ENCODE measurements at regions not wholly inside any gene's neighbourhood (a gene's known extent, or its start where the extent isn't known, plus 50 kb on each side); places are given as distances from the start of the nearest gene placed in this dataset.

DNA sequence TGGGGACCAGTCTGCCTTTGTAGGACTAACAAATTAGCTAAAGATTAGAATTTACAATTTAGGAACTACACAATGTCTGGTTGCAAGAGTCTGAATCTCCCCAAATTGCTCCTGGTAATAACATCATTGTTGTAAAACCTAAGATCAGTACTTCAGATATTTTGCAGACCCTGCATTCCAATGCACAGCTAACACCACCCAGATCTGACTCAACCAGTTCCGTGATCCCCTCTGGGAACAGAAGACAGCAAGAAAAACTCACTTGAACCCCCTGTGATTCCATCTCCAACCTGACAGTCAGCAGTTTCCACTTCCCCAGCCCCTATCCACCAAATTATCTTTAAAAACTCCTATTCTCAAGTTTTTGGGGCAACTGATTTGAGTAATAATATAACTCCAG lies 201.9 kb upstream of the ARPP21 start:
- no peaks in the 10 kb centered on the region for H4K20me1 ChIP-seq (replicated peaks; ENCODE audit: insufficient read depth)
- peaks cover 10% of the 10 kb centered on the region; the same call in 1 of the 2 replicates for H3K4me1 ChIP-seq (ENCODE audit: insufficient read depth)
- no peaks in the 10 kb centered on the region for H3K36me3 Mint-ChIP-seq (ENCODE audit: low read depth)
- no peak for TF ChIP-seq CREB1 (CRISPR knock-in tag; IDR thresholded peaks at IDR 0.05; ENCODE audit: low read depth)
- H3K27me3 ChIP-seq (ENCODE audit: insufficient read depth), result no peaks in the 10 kb centered on the region
- ATAC-seq, result no peak
- no peak overlapping the region for H3K4me3 Mint-ChIP-seq
- H3K4me3 ChIP-seq, result no peak overlapping the region
- no peaks in the 10 kb centered on the region for H3F3A ChIP-seq (replicated peaks; ENCODE audit: low read depth)
- no peaks in the 10 kb centered on the region for H3K27me3 Mint-ChIP-seq (ENCODE audit: insufficient read depth, low read depth, poor library complexity)
- no peak overlapping the region for H3K27ac Mint-ChIP-seq
- no peaks in the 10 kb centered on the region for H3K9me2 ChIP-seq (ENCODE audit: insufficient read depth)
- H2AFZ ChIP-seq, result no peak overlapping the region; the same call in 1 of the 2 replicates
- H3K9me3 Mint-ChIP-seq, result peaks cover 5% of the 10 kb centered on the region; the same call in 1 of the 3 replicates
- no peaks in the 10 kb centered on the region for H3K79me2 ChIP-seq (replicated peaks; ENCODE audit: insufficient read depth)
- no peaks in the 10 kb centered on the region for H3K36me3 ChIP-seq (ENCODE audit: insufficient read depth)
- peaks cover 7% of the 10 kb centered on the region; the same call in 2 of the 3 replicates for H3K4me1 Mint-ChIP-seq
- no peak overlapping the region for H3K27ac ChIP-seq (ENCODE audit: low read depth)
- DNase-seq (ENCODE audit: low spot score), result no peak
- H3K4me2 ChIP-seq, result no peak overlapping the region; the same call in 1 of the 2 replicates

DNA sequence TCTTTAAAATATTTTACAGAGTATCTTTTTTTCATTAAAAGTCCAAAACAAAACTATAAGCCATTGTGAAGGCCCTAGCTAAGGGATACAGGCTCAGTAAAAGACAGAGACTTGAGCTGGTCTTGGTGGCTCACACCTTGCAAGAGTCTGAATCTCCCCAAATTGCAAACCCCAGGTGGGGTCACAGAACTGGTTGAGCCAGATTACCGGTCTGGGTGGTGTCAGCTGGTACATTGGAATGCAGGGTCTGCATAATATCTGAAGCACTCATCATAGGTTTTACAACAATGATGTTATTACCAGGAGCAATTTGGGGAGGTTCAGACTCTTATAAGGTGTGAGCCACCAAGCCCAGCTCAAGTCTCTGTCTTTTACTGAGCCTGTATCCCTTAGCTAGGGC lies 201.2 kb upstream of the ARPP21 start:
- Histone ChIP-seq H3K4me1 (ENCODE audit: insufficient read depth) (peaks cover 10% of the 10 kb centered on the region; the same call in 1 of the 2 replicates), H3K4me2 (no peak overlapping the region), H4K20me1 (replicated peaks; ENCODE audit: insufficient read depth) (no peaks in the 10 kb centered on the region), H3K4me3 (no peak overlapping the region), H2AFZ (no peak overlapping the region), H3K9me2 (ENCODE audit: insufficient read depth) (no peaks in the 10 kb centered on the region), H3F3A (replicated peaks; ENCODE audit: low read depth) (no peaks in the 10 kb centered on the region), H3K27ac (ENCODE audit: low read depth) (no peak overlapping the region), H3K36me3 (ENCODE audit: insufficient read depth) (no peaks in the 10 kb centered on the region), H3K79me2 (replicated peaks; ENCODE audit: insufficient read depth) (no peaks in the 10 kb centered on the region), H3K27me3 (ENCODE audit: insufficient read depth) (no peaks in the 10 kb centered on the region)
- peaks cover 7% of the 10 kb centered on the region; the same call in 2 of the 3 replicates for H3K4me1 Mint-ChIP-seq
- no peak overlapping the region for H3K4me3 Mint-ChIP-seq
- ATAC-seq, result no peak
- no peak overlapping the region for H3K27ac Mint-ChIP-seq
- H3K27me3 Mint-ChIP-seq (ENCODE audit: insufficient read depth, low read depth, poor library complexity), result no peaks in the 10 kb centered on the region
- H3K36me3 Mint-ChIP-seq (ENCODE audit: low read depth), result no peaks in the 10 kb centered on the region
- H3K9me3 Mint-ChIP-seq, result peaks cover 5% of the 10 kb centered on the region; the same call in 1 of the 3 replicates
- DNase-seq (ENCODE audit: low spot score), result peak; percentile 12
- no peak for TF ChIP-seq POLR2AphosphoS5 (IDR thresholded peaks at IDR 0.05; ENCODE audit: low read depth)
- TF ChIP-seq, protein P1, sequence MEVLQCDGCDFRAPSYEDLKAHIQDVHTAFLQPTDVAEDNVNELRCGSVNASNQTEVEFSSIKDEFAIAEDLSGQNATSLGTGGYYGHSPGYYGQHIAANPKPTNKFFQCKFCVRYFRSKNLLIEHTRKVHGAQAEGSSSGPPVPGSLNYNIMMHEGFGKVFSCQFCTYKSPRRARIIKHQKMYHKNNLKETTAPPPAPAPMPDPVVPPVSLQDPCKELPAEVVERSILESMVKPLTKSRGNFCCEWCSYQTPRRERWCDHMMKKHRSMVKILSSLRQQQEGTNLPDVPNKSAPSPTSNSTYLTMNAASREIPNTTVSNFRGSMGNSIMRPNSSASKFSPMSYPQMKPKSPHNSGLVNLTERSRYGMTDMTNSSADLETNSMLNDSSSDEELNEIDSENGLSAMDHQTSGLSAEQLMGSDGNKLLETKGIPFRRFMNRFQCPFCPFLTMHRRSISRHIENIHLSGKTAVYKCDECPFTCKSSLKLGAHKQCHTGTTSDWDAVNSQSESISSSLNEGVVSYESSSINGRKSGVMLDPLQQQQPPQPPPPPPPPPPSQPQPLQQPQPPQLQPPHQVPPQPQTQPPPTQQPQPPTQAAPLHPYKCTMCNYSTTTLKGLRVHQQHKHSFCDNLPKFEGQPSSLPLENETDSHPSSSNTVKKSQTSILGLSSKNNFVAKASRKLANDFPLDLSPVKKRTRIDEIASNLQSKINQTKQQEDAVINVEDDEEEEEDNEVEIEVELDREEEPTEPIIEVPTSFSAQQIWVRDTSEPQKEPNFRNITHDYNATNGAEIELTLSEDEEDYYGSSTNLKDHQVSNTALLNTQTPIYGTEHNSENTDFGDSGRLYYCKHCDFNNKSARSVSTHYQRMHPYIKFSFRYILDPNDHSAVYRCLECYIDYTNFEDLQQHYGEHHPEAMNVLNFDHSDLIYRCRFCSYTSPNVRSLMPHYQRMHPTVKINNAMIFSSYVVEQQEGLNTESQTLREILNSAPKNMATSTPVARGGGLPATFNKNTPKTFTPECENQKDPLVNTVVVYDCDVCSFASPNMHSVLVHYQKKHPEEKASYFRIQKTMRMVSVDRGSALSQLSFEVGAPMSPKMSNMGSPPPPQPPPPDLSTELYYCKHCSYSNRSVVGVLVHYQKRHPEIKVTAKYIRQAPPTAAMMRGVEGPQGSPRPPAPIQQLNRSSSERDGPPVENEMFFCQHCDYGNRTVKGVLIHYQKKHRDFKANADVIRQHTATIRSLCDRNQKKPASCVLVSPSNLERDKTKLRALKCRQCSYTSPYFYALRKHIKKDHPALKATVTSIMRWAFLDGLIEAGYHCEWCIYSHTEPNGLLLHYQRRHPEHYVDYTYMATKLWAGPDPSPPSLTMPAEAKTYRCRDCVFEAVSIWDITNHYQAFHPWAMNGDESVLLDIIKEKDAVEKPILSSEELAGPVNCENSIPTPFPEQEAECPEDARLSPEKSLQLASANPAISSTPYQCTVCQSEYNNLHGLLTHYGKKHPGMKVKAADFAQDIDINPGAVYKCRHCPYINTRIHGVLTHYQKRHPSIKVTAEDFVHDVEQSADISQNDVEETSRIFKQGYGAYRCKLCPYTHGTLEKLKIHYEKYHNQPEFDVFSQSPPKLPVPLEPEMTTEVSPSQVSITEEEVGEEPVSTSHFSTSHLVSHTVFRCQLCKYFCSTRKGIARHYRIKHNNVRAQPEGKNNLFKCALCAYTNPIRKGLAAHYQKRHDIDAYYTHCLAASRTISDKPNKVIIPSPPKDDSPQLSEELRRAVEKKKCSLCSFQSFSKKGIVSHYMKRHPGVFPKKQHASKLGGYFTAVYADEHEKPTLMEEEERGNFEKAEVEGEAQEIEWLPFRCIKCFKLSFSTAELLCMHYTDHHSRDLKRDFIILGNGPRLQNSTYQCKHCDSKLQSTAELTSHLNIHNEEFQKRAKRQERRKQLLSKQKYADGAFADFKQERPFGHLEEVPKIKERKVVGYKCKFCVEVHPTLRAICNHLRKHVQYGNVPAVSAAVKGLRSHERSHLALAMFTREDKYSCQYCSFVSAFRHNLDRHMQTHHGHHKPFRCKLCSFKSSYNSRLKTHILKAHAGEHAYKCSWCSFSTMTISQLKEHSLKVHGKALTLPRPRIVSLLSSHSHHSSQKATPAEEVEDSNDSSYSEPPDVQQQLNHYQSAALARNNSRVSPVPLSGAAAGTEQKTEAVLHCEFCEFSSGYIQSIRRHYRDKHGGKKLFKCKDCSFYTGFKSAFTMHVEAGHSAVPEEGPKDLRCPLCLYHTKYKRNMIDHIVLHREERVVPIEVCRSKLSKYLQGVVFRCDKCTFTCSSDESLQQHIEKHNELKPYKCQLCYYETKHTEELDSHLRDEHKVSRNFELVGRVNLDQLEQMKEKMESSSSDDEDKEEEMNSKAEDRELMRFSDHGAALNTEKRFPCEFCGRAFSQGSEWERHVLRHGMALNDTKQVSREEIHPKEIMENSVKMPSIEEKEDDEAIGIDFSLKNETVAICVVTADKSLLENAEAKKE (CRISPR knock-in tag; IDR thresholded peaks at IDR 0.05), result no peak
- no peak for TF ChIP-seq JUNB (IDR thresholded peaks at IDR 0.05; ENCODE audit: unreplicated experiment)
- no peak for TF ChIP-seq STAT1 (IDR thresholded peaks at IDR 0.05; ENCODE audit: unreplicated experiment)
- no peak for TF ChIP-seq NANOG (IDR thresholded peaks at IDR 0.05; ENCODE audit: borderline replicate concordance)
- TF ChIP-seq, protein P2, sequence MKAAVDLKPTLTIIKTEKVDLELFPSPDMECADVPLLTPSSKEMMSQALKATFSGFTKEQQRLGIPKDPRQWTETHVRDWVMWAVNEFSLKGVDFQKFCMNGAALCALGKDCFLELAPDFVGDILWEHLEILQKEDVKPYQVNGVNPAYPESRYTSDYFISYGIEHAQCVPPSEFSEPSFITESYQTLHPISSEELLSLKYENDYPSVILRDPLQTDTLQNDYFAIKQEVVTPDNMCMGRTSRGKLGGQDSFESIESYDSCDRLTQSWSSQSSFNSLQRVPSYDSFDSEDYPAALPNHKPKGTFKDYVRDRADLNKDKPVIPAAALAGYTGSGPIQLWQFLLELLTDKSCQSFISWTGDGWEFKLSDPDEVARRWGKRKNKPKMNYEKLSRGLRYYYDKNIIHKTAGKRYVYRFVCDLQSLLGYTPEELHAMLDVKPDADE (IDR thresholded peaks at IDR 0.05), result no peak
- no peak for TF ChIP-seq ZNF331 (CRISPR knock-in tag; IDR thresholded peaks at IDR 0.05; ENCODE audit: low read depth)
- TF ChIP-seq ZNF114 (CRISPR knock-in tag; IDR thresholded peaks at IDR 0.05), result no peak
- no peak for TF ChIP-seq CREB1 (CRISPR knock-in tag; IDR thresholded peaks at IDR 0.05; ENCODE audit: low read depth)
- no peak for TF ChIP-seq EZH2phosphoT487 (IDR thresholded peaks at IDR 0.05; ENCODE audit: unreplicated experiment)
- TF ChIP-seq, protein P3, sequence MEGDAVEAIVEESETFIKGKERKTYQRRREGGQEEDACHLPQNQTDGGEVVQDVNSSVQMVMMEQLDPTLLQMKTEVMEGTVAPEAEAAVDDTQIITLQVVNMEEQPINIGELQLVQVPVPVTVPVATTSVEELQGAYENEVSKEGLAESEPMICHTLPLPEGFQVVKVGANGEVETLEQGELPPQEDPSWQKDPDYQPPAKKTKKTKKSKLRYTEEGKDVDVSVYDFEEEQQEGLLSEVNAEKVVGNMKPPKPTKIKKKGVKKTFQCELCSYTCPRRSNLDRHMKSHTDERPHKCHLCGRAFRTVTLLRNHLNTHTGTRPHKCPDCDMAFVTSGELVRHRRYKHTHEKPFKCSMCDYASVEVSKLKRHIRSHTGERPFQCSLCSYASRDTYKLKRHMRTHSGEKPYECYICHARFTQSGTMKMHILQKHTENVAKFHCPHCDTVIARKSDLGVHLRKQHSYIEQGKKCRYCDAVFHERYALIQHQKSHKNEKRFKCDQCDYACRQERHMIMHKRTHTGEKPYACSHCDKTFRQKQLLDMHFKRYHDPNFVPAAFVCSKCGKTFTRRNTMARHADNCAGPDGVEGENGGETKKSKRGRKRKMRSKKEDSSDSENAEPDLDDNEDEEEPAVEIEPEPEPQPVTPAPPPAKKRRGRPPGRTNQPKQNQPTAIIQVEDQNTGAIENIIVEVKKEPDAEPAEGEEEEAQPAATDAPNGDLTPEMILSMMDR (conservative IDR thresholded peaks at IDR 0.05; ENCODE audit: low read depth in 2 of 2), result no peak
- no peak for TF ChIP-seq EZH2 (IDR thresholded peaks at IDR 0.05; ENCODE audit: low read depth, unreplicated experiment)

Measured in GM23338 (cell line).